ENCODE measurements at regions not wholly inside any gene's neighbourhood (a gene's known extent, or its start where the extent isn't known, plus 50 kb on each side); places are given as distances from the start of the nearest gene placed in this dataset.
"Not testable (repeated sequence)": the region's sequence is repeated elsewhere in the genome, so short reads cannot be mapped to it uniquely, and the experiment has no call there.

DNA sequence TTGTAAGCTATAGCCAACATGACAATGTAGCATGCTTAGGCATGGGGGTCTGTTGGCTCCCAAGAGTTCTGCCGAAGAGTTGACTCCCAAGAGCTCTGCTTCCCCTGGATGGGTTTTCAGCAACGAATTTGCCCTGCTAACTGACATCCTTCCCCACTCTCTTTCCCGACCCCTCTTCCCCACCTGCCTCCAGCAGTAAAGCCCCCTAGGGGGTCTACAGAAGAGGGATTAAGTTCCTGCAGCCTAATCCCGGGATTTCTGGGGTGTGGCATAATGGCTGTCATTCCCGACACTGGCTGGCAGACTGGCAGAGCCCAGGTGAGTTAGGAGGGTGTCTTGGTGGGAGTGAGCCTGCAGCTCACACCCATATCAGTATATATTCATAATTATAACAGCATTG lies 121.0 kb upstream of the ZNF184 start:
- Histone ChIP-seq H3K4me3 (no peak overlapping the region), H3K36me3 (no peaks in the 10 kb centered on the region), H3K9me3 (no peaks in the 10 kb centered on the region), H3K4me1 (peaks cover 4 to 20% (median 9%) of the 10 kb centered on the region in 3 donors), H3K27me3 (peaks cover 0 to 86% (median 18%) of the 10 kb centered on the region in 4 donors), H3K27ac (no peak overlapping the region)
- TF ChIP-seq POLR2A (IDR thresholded peaks at IDR 0.05) = no peak
- TF ChIP-seq, protein P1, sequence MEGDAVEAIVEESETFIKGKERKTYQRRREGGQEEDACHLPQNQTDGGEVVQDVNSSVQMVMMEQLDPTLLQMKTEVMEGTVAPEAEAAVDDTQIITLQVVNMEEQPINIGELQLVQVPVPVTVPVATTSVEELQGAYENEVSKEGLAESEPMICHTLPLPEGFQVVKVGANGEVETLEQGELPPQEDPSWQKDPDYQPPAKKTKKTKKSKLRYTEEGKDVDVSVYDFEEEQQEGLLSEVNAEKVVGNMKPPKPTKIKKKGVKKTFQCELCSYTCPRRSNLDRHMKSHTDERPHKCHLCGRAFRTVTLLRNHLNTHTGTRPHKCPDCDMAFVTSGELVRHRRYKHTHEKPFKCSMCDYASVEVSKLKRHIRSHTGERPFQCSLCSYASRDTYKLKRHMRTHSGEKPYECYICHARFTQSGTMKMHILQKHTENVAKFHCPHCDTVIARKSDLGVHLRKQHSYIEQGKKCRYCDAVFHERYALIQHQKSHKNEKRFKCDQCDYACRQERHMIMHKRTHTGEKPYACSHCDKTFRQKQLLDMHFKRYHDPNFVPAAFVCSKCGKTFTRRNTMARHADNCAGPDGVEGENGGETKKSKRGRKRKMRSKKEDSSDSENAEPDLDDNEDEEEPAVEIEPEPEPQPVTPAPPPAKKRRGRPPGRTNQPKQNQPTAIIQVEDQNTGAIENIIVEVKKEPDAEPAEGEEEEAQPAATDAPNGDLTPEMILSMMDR (IDR thresholded peaks at IDR 0.05) = no peak
- WGBS, 2 donors = 11 to 15% methylated on average over 5 of the region's 5 CpGs
- intact Hi-C loops (cut with DNase I) = no loop called here
- no peak for DNase-seq

DNA sequence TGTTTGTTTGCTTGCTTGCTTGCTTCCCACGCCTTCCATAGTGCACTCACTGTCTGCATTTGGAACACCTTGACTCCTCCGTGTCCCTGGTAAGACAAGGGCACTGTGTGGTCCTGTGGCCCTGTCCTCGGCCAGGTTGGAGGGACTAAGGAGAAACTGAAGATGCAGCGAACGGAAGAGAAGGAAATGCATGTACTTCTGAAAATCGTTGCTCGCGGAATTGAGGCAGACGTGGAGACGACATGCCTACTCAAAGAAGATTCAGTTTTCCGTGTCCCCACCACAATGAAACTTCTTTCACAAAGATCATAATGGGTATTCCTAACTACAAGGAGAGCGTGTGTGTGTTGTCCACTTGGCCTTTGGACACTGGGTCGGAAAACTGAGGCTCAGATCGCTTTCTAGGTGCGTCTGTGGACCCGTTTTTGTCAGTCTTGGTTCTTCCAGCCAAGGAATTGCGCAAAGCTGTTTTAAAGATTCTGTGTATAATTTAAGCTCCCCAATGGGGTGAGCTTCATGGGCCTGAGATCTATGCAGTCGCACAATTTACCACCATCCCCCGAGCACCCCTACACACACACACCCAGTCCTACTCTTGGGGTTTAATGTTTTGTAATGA lies 120.4 kb upstream of the ZNF184 start:
- Histone ChIP-seq H3K9me3 (no peaks in the 10 kb centered on the region), H3K27me3 (peaks cover 0 to 87% (median 18%) of the 10 kb centered on the region in 4 donors), H3K27ac (no peak overlapping the region), H3K36me3 (no peaks in the 10 kb centered on the region), H3K4me1 (peaks cover 4 to 20% (median 9%) of the 10 kb centered on the region in 3 donors), H3K4me3 (no peak overlapping the region)
- TF ChIP-seq, protein P1 (IDR thresholded peaks at IDR 0.05) = no peak
- no peak for DNase-seq
- intact Hi-C loops (cut with DNase I) = no loop called here
- 15 to 23% methylated on average over 14 to 19 of the region's 19 CpGs for WGBS, 2 donors

DNA sequence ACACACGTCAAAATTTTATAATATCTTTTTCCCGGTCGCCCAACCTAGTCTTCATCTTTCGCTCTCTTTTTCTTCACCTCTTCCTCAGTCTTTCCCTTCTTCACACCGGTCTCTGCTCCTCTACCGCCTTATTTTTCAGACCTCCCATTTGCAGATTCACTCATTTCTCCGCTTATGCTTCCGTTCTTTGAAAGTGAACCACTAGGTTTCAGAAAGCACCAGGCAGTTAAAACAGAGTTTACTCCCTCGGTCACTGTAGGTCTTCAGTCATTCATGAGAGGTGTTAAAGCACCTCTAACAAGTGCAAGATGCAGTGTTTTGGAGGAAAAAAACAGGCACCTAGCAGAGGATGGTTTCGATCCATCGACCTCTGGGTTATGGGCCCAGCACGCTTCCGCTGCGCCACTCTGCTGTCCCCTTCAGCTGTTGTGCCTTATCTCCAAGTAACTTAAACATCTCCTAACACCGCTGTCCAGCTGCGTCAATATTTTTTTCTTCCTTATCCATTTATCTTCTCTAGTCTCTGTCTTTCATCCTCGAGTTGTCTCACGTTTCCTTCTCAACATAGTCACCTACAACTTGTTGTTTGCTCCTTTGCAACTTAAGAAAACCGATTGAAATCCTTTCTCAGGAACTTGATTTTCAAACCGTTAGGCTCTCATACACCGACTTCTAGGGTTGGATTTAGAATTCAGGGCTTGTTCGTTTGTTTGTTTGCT lies 119.7 kb upstream of the ZNF184 start:
- intact Hi-C loops (cut with DNase I) = no loop called here
- no peak for DNase-seq
- 5 to 6% methylated on average over 22 of the region's 22 CpGs for WGBS, 2 donors
- Histone ChIP-seq H3K4me1 (peaks cover 4 to 20% (median 9%) of the 10 kb centered on the region in 3 donors), H3K27me3 (peaks cover 0 to 87% (median 18%) of the 10 kb centered on the region in 4 donors), H3K36me3 (no peaks in the 10 kb centered on the region), H3K27ac (no peak overlapping the region), H3K9me3 (no peaks in the 10 kb centered on the region), H3K4me3 (peak overlapping the region in 2 of 4 donors; percentile 2 to 37)
- no peak for TF ChIP-seq POLR2A (IDR thresholded peaks at IDR 0.05)
- TF ChIP-seq, protein P1 (IDR thresholded peaks at IDR 0.05) = no peak

DNA sequence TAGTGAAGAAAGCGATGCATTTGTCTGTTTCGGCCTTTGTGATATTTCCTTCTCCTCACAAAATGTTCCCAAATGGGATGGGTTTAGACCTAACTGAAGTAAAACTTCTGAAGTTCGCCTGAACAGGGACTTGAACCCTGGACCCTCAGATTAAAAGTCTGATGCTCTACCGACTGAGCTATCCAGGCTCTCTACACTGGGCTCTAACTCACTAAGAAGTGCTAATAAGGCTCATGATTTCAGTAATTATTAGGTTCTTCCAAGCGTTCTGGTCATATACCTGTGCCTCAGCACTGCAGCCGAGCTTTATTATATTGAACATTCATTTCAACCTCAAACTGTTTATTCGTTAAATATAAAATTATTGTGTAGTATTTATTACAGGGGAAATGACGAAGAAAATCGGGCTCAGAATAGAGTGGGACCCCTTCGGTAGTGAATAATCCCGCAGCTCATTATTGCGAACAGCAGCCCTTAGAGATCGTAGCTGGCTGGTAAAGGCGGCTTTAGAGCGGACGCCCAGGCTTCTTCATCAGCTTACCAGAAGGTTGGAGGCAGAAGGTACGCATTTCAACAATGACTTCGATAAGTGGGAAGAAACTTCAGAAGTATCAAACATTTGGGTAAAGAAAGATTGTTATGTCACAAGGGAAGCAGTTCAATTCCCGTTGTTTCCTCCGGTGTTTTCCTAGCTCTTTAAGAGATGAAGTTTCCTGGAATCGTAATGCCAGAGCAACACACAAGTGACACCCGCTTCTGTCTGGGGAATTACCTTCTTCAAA lies 119.0 kb upstream of the ZNF184 start:
- DNase-seq = no peak
- Histone ChIP-seq H3K4me3 (peak overlapping the region in 1 of 4 donors; percentile 37), H3K27ac (no peak overlapping the region), H3K9me3 (no peaks in the 10 kb centered on the region), H3K4me1 (peaks cover 4 to 20% (median 9%) of the 10 kb centered on the region in 3 donors), H3K27me3 (peaks cover 0 to 87% (median 18%) of the 10 kb centered on the region in 4 donors), H3K36me3 (no peaks in the 10 kb centered on the region)
- 10 to 11% methylated on average over 22 of the region's 22 CpGs for WGBS, 2 donors
- TF ChIP-seq POLR2A (IDR thresholded peaks at IDR 0.05) = no peak
- TF ChIP-seq, protein P1 (IDR thresholded peaks at IDR 0.05) = no peak
- intact Hi-C loops (cut with DNase I) = no loop called here

DNA sequence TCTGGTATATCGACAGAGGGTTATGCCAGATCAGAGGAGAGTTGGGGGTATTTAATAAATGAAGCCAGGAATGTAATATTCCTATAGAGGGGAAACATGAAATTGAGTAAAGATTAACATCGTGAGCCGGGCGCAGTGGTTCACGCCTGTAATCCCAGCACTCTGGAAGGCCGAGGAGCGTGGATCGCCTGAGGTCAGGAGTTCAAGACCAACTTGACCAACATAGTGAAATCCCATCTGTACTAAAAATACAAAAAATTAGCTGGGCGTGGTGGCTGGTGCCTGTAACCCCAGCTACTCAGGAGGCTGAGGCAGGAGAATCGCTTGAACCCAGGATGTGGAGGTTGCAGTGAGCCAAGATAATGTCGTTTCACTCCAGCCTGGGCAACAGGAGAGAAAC lies 112.4 kb upstream of the ZNF184 start:
- H3K4me1 ChIP-seq; H3K9me3 ChIP-seq; DNase-seq; intact Hi-C loops (cut with DNase I); H3K27ac ChIP-seq; H3K36me3 ChIP-seq; H3K4me3 ChIP-seq: not testable (repeated sequence)
- WGBS, 2 donors = 86 to 93% methylated on average over 10 to 11 of the region's 11 CpGs
- H3K27me3 ChIP-seq = peaks cover 0 to 82% (median 5%) of the 10 kb centered on the region in 4 donors

Measured in esophagus squamous epithelium (tissue), 5 donors.